ENCODE measurements at regions not wholly inside any gene's neighbourhood (a gene's known extent, or its start where the extent isn't known, plus 50 kb on each side); places are given as distances from the start of the nearest gene placed in this dataset.

DNA sequence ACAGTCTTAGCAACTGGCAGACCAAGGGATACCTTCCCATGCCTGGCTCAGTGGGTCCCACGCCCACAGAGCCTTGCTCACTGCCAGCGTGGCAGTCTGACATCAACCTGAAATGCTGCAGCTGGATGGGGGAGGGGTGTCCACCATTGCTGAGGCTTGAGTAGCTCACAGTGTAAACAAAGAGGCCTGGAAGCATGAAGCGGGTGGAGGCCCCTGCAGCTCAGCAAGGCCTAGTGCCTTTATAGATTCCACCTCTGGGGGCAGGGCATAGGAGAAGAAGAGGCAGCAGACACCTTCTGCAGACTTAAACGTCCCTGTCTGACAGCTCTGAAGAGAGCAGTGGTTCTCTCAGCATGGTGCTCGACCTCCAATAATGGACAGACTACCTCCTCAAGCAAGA, 263.2 kb downstream of the KIF2B start:
- no peak for ATAC-seq
- peaks cover 14% of the 10 kb centered on the region; the same call in 1 of the 2 replicates for H3K9me3 ChIP-seq (ENCODE audit: low read length)

DNA sequence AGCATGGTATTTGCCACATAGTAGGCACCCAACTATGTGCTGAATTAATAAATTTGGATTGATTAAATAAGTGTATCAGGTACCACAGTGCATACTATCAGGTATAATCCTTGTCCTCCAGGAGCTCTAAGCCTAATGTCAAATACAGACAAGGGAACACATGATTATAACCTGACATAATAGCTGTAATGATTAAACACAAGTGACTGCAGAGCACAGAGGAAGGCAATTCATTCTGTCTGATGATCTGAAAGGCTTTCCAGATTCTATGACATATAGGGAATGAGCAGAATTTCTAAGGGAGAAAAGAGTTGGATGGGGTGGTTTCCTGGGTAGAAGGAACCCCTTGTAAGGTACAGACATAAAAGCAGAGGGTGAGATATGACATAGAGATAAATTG, 273.5 kb downstream of the KIF2B start:
- Histone ChIP-seq H3K27me3 (ENCODE audit: low read length) (no peaks in the 10 kb centered on the region), H3K4me2 (ENCODE audit: low read length) (no peak overlapping the region), H3F3A (ENCODE audit: low read length, unreplicated experiment) (no peaks in the 10 kb centered on the region), H3K4me1 (ENCODE audit: insufficient read depth, low read length) (no peaks in the 10 kb centered on the region), H3K4me3 (ENCODE audit: low read length) (no peak overlapping the region), H2AFZ (ENCODE audit: low read length) (no peak overlapping the region), H3K79me2 (ENCODE audit: low read length) (no peaks in the 10 kb centered on the region), H3K9ac (ENCODE audit: low read length) (no peak overlapping the region), H3K9me3 (ENCODE audit: low read length) (peaks cover 24% of the 10 kb centered on the region), H3K27ac (ENCODE audit: low read length) (no peak overlapping the region), H3K36me3 (ENCODE audit: low read depth, low read length) (no peaks in the 10 kb centered on the region), H4K20me1 (ENCODE audit: low read length) (no peaks in the 10 kb centered on the region), H3K9me2 (replicated peaks; ENCODE audit: low read length) (no peaks in the 10 kb centered on the region)
- POLR2A ChIA-PET (ENCODE audit: unreplicated experiment): no interaction called here
- intact Hi-C loops (cut with micrococcal nuclease): no loop called here
- ATAC-seq (no peak), DNase-seq (no peak)
- CTCF ChIA-PET: no interaction called here
- TF ChIP-seq EZH2 (IDR thresholded peaks at IDR 0.05; ENCODE audit: low read length, unreplicated experiment) (no peak), EZH2phosphoT487 (IDR thresholded peaks at IDR 0.05; ENCODE audit: borderline replicate concordance, low read length) (no peak)
- TF ChIP-seq, protein P1, sequence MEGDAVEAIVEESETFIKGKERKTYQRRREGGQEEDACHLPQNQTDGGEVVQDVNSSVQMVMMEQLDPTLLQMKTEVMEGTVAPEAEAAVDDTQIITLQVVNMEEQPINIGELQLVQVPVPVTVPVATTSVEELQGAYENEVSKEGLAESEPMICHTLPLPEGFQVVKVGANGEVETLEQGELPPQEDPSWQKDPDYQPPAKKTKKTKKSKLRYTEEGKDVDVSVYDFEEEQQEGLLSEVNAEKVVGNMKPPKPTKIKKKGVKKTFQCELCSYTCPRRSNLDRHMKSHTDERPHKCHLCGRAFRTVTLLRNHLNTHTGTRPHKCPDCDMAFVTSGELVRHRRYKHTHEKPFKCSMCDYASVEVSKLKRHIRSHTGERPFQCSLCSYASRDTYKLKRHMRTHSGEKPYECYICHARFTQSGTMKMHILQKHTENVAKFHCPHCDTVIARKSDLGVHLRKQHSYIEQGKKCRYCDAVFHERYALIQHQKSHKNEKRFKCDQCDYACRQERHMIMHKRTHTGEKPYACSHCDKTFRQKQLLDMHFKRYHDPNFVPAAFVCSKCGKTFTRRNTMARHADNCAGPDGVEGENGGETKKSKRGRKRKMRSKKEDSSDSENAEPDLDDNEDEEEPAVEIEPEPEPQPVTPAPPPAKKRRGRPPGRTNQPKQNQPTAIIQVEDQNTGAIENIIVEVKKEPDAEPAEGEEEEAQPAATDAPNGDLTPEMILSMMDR (conservative IDR thresholded peaks at IDR 0.05; ENCODE audit: low read depth, low read length): no peak
- BruUV-seq (replicated peaks): no TSS peak

More for the DNA sequence above, 263.2 kb downstream of the KIF2B start:
- Histone ChIP-seq H3F3A (ENCODE audit: low read length, unreplicated experiment) (no peaks in the 10 kb centered on the region), H3K27me3 (ENCODE audit: low read length) (no peaks in the 10 kb centered on the region), H4K20me1 (ENCODE audit: low read length) (no peaks in the 10 kb centered on the region), H3K79me2 (ENCODE audit: low read length) (no peaks in the 10 kb centered on the region), H3K9ac (ENCODE audit: low read length) (no peak overlapping the region), H3K4me2 (ENCODE audit: low read length) (no peak overlapping the region), H3K36me3 (ENCODE audit: low read depth, low read length) (no peaks in the 10 kb centered on the region), H2AFZ (ENCODE audit: low read length) (no peak overlapping the region), H3K27ac (ENCODE audit: low read length) (no peak overlapping the region), H3K9me2 (replicated peaks; ENCODE audit: low read length) (no peaks in the 10 kb centered on the region), H3K4me1 (ENCODE audit: insufficient read depth, low read length) (no peaks in the 10 kb centered on the region), H3K4me3 (ENCODE audit: low read length) (no peak overlapping the region)
- BruUV-seq (replicated peaks): no TSS peak
- intact Hi-C loops (cut with micrococcal nuclease): no loop called here
- DNase-seq: no peak
- TF ChIP-seq EZH2phosphoT487 (IDR thresholded peaks at IDR 0.05; ENCODE audit: borderline replicate concordance, low read length) (no peak), EZH2 (IDR thresholded peaks at IDR 0.05; ENCODE audit: low read length, unreplicated experiment) (no peak)
- TF ChIP-seq, protein P1 (conservative IDR thresholded peaks at IDR 0.05; ENCODE audit: low read depth, low read length): no peak
- POLR2A ChIA-PET (ENCODE audit: unreplicated experiment): no interaction called here
- CTCF ChIA-PET: no interaction called here

- H3K27ac ChIP-seq (ENCODE audit: low read length): no peak overlapping the region
- H3K4me1 ChIP-seq (ENCODE audit: insufficient read depth, low read length): no peaks in the 10 kb centered on the region
- peaks cover 30% of the 10 kb centered on the region for H3K9me3 ChIP-seq (ENCODE audit: low read length)
- H3K9ac ChIP-seq (ENCODE audit: low read length): no peak overlapping the region
- no TSS peak for BruUV-seq (replicated peaks)
- DNase-seq (no peak), ATAC-seq (no peak)
- no peaks in the 10 kb centered on the region for H3F3A ChIP-seq (ENCODE audit: low read length, unreplicated experiment)
- H3K9me2 ChIP-seq (replicated peaks; ENCODE audit: low read length): no peaks in the 10 kb centered on the region
- no peak overlapping the region for H2AFZ ChIP-seq (ENCODE audit: low read length)
- TF ChIP-seq EZH2 (IDR thresholded peaks at IDR 0.05; ENCODE audit: low read length, unreplicated experiment): no peak
- TF ChIP-seq, protein P1 (conservative IDR thresholded peaks at IDR 0.05; ENCODE audit: low read depth, low read length): no peak
- no peak for TF ChIP-seq EZH2phosphoT487 (IDR thresholded peaks at IDR 0.05; ENCODE audit: borderline replicate concordance, low read length)
- H3K27me3 ChIP-seq (ENCODE audit: low read length): no peaks in the 10 kb centered on the region
- intact Hi-C loops (cut with micrococcal nuclease): no loop called here
- CTCF ChIA-PET: no interaction called here
- POLR2A ChIA-PET (ENCODE audit: unreplicated experiment): no interaction called here
- H3K36me3 ChIP-seq (ENCODE audit: low read depth, low read length): no peaks in the 10 kb centered on the region
- H3K79me2 ChIP-seq (ENCODE audit: low read length): no peaks in the 10 kb centered on the region
- H3K4me2 ChIP-seq (ENCODE audit: low read length): no peak overlapping the region
- H4K20me1 ChIP-seq (ENCODE audit: low read length): no peaks in the 10 kb centered on the region
- H3K4me3 ChIP-seq (ENCODE audit: low read length): no peak overlapping the region
Observed at GRCh38 chr17:54099221-54099620, 276.5 kb downstream of the KIF2B start.
